Stomach (tissue), 8 donors: ENCODE measurements at regions not wholly inside any gene's neighbourhood (a gene's known extent, or its start where the extent isn't known, plus 50 kb on each side); places are given as distances from the start of the nearest gene placed in this dataset.

ENCODE experiments used
- DNase-seq, 2 donors: peaks; one replicate each; pipeline versions ENCODE4 v3.0.0 to v3.0.0-alpha.2; 2013 to 2019
- H3K27ac ChIP-seq, 5 donors: fragments of 200-600 bp in 4 of 5; sonication (generic) in 4 of 5; one replicate each; pipeline ENCODE4 v1.5.1; 2013 to 2019; ENCODE audit warnings: mild to moderate bottlenecking in 1 of 5, moderate library complexity in 1 of 5
- H3K27me3 ChIP-seq, 3 donors: fragments of 200-600 bp; sonication (generic); one replicate each; pipeline ENCODE4 v1.5.1; 2017 to 2019; ENCODE audit warnings: mixed run types in 1 of 3
- H3K36me3 ChIP-seq, 4 donors: fragments of 200-600 bp; sonication (generic); 1 replicate in 3 of 4; 2 replicates in 1 of 4; pipeline ENCODE4 v1.5.1; 2016 to 2019
- H3K4me1 ChIP-seq, 4 donors: fragments of 200-600 bp; sonication (generic); one replicate each; pipeline ENCODE4 v1.5.1; 2016 to 2019
- H3K4me3 ChIP-seq, 4 donors: fragments of 200-600 bp; sonication (generic) in 3 of 4; one replicate each; pipeline ENCODE4 v1.5.1; 2016 to 2019; ENCODE audit warnings: mild to moderate bottlenecking in 1 of 4
- H3K9me3 ChIP-seq, 4 donors: fragments of 200-600 bp; sonication (generic); one replicate each; pipeline ENCODE4 v1.5.1; 2016 to 2019
- CTCF ChIP-seq, 7 experiments: fragments of 450-650 bp in 4 of 7; fragments of 200-600 bp in 3 of 7; sonication (generic) in 3 of 7; IDR thresholded peaks; one replicate each; pipeline ENCODE4 v1.5.1; 2016 to 2019; ENCODE audit warnings: antibody characterized with exemption in 7 of 7, control low read depth in 2 of 7, mild to moderate bottlenecking in 1 of 7
- EP300 ChIP-seq: sonication (generic); formaldehyde crosslinking; IDR thresholded peaks from one replicate; pipeline ENCODE4 v1.6.1; 2017; ENCODE audit warnings: antibody characterized with exemption
- POLR2A ChIP-seq, 4 donors: fragments of 450-650 bp; IDR thresholded peaks; one replicate each; pipeline ENCODE4 v1.6.1; 2016; ENCODE audit warnings: antibody characterized with exemption in 4 of 4, control low read depth in 2 of 4, mild to moderate bottlenecking in 1 of 4, moderate library complexity in 1 of 4
- POLR2AphosphoS5 ChIP-seq, 3 donors: sonication (generic); formaldehyde crosslinking; IDR thresholded peaks; one replicate each; pipeline ENCODE4 v1.6.1; 2016; ENCODE audit warnings: antibody characterized with exemption in 3 of 3
- WGBS, 5 donors: extraction: QIAGEN DNeasy Blood & Tissue Kit in 3 of 5; methylation state at CpG; one replicate each; pipeline versions ENCODE4 v1.1.5 to v1.1.7; 2013 to 2018; 5-methylcytosine and 5-hydroxymethylcytosine counted together
- intact Hi-C: fragments of 100-400 bp; cut with DNase I; formaldehyde crosslinking; loops from one replicate; pipeline ENCODE4 v1.15.1; 2023; ENCODE audit warnings: low total_unique reads
- donor health status: healthy with polysubstance abuse.
- donor health status: Bipolar disorder and iron deficiency.
- donor health status: healthy.

DNA sequence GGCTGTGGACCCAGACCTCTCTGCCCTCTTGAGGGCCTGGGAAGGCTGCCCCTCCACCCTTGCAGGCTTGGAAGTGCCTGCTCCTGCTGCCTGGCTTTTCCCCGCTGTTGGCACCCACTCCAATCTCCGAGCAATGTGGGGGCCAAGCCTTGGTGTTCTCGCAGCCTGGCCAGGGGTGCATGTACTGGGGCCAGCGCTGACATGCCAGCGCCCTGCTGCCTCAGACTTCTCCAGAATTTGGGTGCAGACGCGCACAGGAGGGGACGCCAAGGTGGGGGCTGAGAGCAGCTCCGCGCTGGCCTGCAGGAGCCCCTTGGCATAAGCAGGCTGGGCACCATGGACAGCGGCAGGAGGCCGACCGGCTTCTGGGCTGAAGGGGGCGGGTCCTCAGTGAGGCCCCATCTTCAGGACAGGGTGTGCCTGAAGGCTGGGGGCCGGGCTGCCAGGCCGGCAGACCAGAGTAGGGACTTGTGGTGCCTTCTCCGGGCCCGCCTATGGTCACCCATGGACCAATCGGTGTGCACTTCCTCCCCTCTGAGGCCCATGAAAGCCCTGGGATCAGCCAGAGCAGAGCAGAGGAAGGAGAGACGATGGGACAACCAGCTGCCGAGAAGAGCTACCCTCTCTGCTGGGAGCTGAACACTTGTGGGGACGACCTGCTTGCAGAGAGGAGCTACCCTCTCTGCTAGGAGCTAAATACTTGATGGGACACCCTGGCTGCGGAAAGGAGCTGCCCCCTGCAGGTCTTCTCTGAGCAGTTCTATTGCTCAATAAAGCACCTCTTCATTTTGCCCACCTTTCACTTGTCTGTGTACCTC lies 118.3 kb downstream of the DNAAF6 start:
- H3K27me3 ChIP-seq: peaks cover 7 to 31% (median 16%) of the 10 kb centered on the region in 3 donors
- peak in 1 of 2 donors; percentile 79 for DNase-seq
- intact Hi-C loops: no loop called here
- H3K36me3 ChIP-seq: no peaks in the 10 kb centered on the region
- H3K4me3 ChIP-seq: no peak overlapping the region
- peaks cover 0 to 8% (median 2%) of the 10 kb centered on the region in 4 donors for H3K4me1 ChIP-seq
- no peak overlapping the region for H3K27ac ChIP-seq
- H3K9me3 ChIP-seq: no peaks in the 10 kb centered on the region
- TF ChIP-seq POLR2A (IDR thresholded peaks at IDR 0.05) (no peak), POLR2AphosphoS5 (IDR thresholded peaks at IDR 0.05) (no peak), CTCF (IDR thresholded peaks at IDR 0.05) (no peak), EP300 (no peak)
- 10 to 37% (median 19%) methylated on average over 16 to 23 of the region's 23 CpGs; no CpG with 5 or more reads in 1 of the 5 donors for WGBS, 5 donors

DNA sequence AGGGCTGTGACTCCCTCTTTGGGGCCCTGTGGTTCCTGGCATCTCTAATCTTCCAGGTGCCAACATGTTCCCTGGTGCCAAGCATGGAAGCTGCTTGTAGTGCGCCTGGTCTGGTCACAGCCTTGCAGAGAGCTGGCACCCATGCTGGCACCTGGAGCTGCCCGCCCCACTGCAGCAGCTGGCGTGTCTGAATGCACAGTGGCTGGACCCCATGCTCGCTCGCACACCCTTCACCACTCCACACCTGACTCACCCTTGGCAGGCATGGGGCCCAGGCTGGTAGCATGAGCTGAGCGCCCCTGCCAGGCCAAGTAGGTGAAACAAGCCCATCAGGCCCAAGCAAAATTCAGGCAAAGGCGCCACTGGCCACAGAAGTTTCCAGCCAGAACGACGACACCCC lies 119.1 kb downstream of the DNAAF6 start:
- no peaks in the 10 kb centered on the region for H3K9me3 ChIP-seq
- TF ChIP-seq POLR2AphosphoS5 (IDR thresholded peaks at IDR 0.05): no peak
- no peak for TF ChIP-seq CTCF (IDR thresholded peaks at IDR 0.05)
- TF ChIP-seq EP300: no peak
- no peak for TF ChIP-seq POLR2A (IDR thresholded peaks at IDR 0.05)
- H3K4me3 ChIP-seq: no peak overlapping the region
- H3K27ac ChIP-seq: no peak overlapping the region
- 67 to 90% (median 86%) methylated on average over 3 to 9 of the region's 9 CpGs for WGBS, 5 donors
- peaks cover 0 to 8% (median 2%) of the 10 kb centered on the region in 4 donors for H3K4me1 ChIP-seq
- intact Hi-C loops: no loop called here
- no peaks in the 10 kb centered on the region for H3K36me3 ChIP-seq
- H3K27me3 ChIP-seq: peaks cover 7 to 28% (median 16%) of the 10 kb centered on the region in 3 donors
- no peak for DNase-seq

DNA sequence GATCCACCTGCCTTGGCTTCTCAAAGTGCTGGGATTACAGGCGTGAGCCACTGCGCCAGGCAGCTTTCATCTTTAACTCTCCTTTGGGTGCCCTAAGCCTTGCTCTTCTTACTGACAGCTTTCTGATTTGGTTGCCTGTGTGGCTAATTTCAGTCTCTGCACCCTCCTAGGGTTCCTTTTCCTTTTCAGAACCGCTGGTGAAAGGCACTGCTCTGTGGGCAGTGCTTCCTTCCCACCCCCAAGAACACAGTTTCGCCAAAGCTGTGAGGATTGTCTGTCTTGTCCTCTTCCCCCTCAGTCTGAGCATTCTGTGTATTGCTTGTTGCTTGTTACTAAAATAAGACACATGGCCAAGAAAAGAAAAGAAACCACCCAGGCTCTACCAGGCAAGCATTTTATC lies 101.4 kb upstream of the FRMPD3 start:
- no peaks in the 10 kb centered on the region for H3K36me3 ChIP-seq
- no peak overlapping the region for H3K4me3 ChIP-seq
- no peak overlapping the region for H3K27ac ChIP-seq
- intact Hi-C loops: no loop called here
- DNase-seq: no peak
- peaks cover 0 to 12% (median 0%) of the 10 kb centered on the region in 3 donors for H3K27me3 ChIP-seq
- H3K9me3 ChIP-seq: no peaks in the 10 kb centered on the region
- TF ChIP-seq CTCF (IDR thresholded peaks at IDR 0.05) (no peak), POLR2A (IDR thresholded peaks at IDR 0.05) (no peak), EP300 (no peak), POLR2AphosphoS5 (IDR thresholded peaks at IDR 0.05) (no peak)
- 58 to 89% (median 71%) methylated on average over 2 to 4 of the region's 4 CpGs for WGBS, 5 donors
- H3K4me1 ChIP-seq: no peaks in the 10 kb centered on the region

GRCh38 chrX:107348990-107349389 lies 100.5 kb upstream of the FRMPD3 start:
- WGBS, 5 donors: 83 to 100% (median 90%) methylated on average over 1 of the region's 1 CpG
- Histone ChIP-seq H3K27ac (no peak overlapping the region), H3K36me3 (no peaks in the 10 kb centered on the region), H3K27me3 (peaks cover 0 to 12% (median 0%) of the 10 kb centered on the region in 3 donors), H3K4me3 (no peak overlapping the region), H3K4me1 (no peaks in the 10 kb centered on the region), H3K9me3 (no peaks in the 10 kb centered on the region)
- intact Hi-C loops: no loop called here
- TF ChIP-seq POLR2AphosphoS5 (IDR thresholded peaks at IDR 0.05): no peak
- no peak for TF ChIP-seq CTCF (IDR thresholded peaks at IDR 0.05)
- TF ChIP-seq EP300: no peak
- no peak for TF ChIP-seq POLR2A (IDR thresholded peaks at IDR 0.05)
- no peak for DNase-seq
